ENCODE measurements at regions not wholly inside any gene's neighbourhood (a gene's known extent, or its start where the extent isn't known, plus 50 kb on each side); places are given as distances from the start of the nearest gene placed in this dataset.

GRCh38 chr11:103637295-103637694, 399.1 kb upstream of the DDI1 start:
- TF ChIP-seq BHLHE40 (IDR thresholded peaks at IDR 0.05; ENCODE audit: borderline replicate concordance) (no peak), HDGF (IDR thresholded peaks at IDR 0.05; ENCODE audit: borderline replicate concordance) (no peak), FOXK2 (IDR thresholded peaks at IDR 0.05) (no peak), CTBP1 (IDR thresholded peaks at IDR 0.05; ENCODE audit: borderline replicate concordance) (no peak), ARNT (IDR thresholded peaks at IDR 0.05) (no peak), PKNOX1 (IDR thresholded peaks at IDR 0.05) (no peak), LEF1 (IDR thresholded peaks at IDR 0.05; ENCODE audit: borderline replicate concordance) (no peak), ELF4 (IDR thresholded peaks at IDR 0.05) (no peak), ZNF384 (IDR thresholded peaks at IDR 0.05) (no peak), FOXM1 (IDR thresholded peaks at IDR 0.05; ENCODE audit: borderline replicate concordance) (no peak)
